ENCODE measurements at regions not wholly inside any gene's neighbourhood (a gene's known extent, or its start where the extent isn't known, plus 50 kb on each side); places are given as distances from the start of the nearest gene placed in this dataset.

GRCh38 chr15:81071120-81071519 is 63.0 kb upstream of the CFAP161 start:
- H3K27ac ChIP-seq (ENCODE audit: low read depth, low read length), result no peak overlapping the region
- no peaks in the 10 kb centered on the region for H3K36me3 ChIP-seq (ENCODE audit: control insufficient read depth, insufficient read depth, low read length)
- H3K9me3 ChIP-seq (ENCODE audit: control insufficient read depth, insufficient read depth, low read length), result no peaks in the 10 kb centered on the region
- no peak overlapping the region for H3K4me3 ChIP-seq (ENCODE audit: low read depth, low read length)
- H3K27me3 ChIP-seq (ENCODE audit: control insufficient read depth, insufficient read depth, low read length), result no peaks in the 10 kb centered on the region
- no CpG with 5 or more reads among the region's 1 CpG for WGBS (ENCODE audit: insufficient coverage)
- DNase-seq (ENCODE audit: low read depth in 4 of 6, low spot score in 6 of 6), result no peak
- H3K4me1 ChIP-seq (ENCODE audit: control insufficient read depth, insufficient read depth, low read length), result no peaks in the 10 kb centered on the region

GRCh38 chr15:81071705-81072104 is 62.4 kb upstream of the CFAP161 start:
- H3K27ac ChIP-seq (ENCODE audit: low read depth, low read length), result no peak overlapping the region
- H3K4me1 ChIP-seq (ENCODE audit: control insufficient read depth, insufficient read depth, low read length), result no peaks in the 10 kb centered on the region
- WGBS (ENCODE audit: insufficient coverage), result no CpG with 5 or more reads among the region's 2 CpGs
- no peaks in the 10 kb centered on the region for H3K27me3 ChIP-seq (ENCODE audit: control insufficient read depth, insufficient read depth, low read length)
- no peaks in the 10 kb centered on the region for H3K36me3 ChIP-seq (ENCODE audit: control insufficient read depth, insufficient read depth, low read length)
- H3K4me3 ChIP-seq (ENCODE audit: low read depth, low read length), result no peak overlapping the region
- no peak for DNase-seq (ENCODE audit: low read depth in 4 of 6, low spot score in 6 of 6)
- no peaks in the 10 kb centered on the region for H3K9me3 ChIP-seq (ENCODE audit: control insufficient read depth, insufficient read depth, low read length)

- Histone ChIP-seq H3K9me3 (ENCODE audit: control insufficient read depth, insufficient read depth, low read length) (no peaks in the 10 kb centered on the region), H3K4me1 (ENCODE audit: control insufficient read depth, insufficient read depth, low read length) (no peaks in the 10 kb centered on the region), H3K36me3 (ENCODE audit: control insufficient read depth, insufficient read depth, low read length) (no peaks in the 10 kb centered on the region), H3K4me3 (ENCODE audit: low read depth, low read length) (no peak overlapping the region), H3K27me3 (ENCODE audit: control insufficient read depth, insufficient read depth, low read length) (no peaks in the 10 kb centered on the region), H3K27ac (ENCODE audit: low read depth, low read length) (no peak overlapping the region)
- 93% methylated on average over 3 of the region's 5 CpGs for WGBS (ENCODE audit: insufficient coverage)
- no peak for DNase-seq (ENCODE audit: low read depth in 4 of 6, low spot score in 6 of 6)
These were observed 61.5 kb upstream of the CFAP161 start for GRCh38 chr15:81072551-81072950.

- no peaks in the 10 kb centered on the region for H3K27me3 ChIP-seq (ENCODE audit: control insufficient read depth, insufficient read depth, low read length)
- no peaks in the 10 kb centered on the region for H3K4me1 ChIP-seq (ENCODE audit: control insufficient read depth, insufficient read depth, low read length)
- DNase-seq (ENCODE audit: low read depth in 4 of 6, low spot score in 6 of 6), result peak in 2 of 6 donors; percentile 25 to 40
- no peaks in the 10 kb centered on the region for H3K36me3 ChIP-seq (ENCODE audit: control insufficient read depth, insufficient read depth, low read length)
- no peak overlapping the region for H3K4me3 ChIP-seq (ENCODE audit: low read depth, low read length)
- H3K27ac ChIP-seq (ENCODE audit: low read depth, low read length), result no peak overlapping the region
- WGBS (ENCODE audit: insufficient coverage), result no CpG with 5 or more reads among the region's 1 CpG
- no peaks in the 10 kb centered on the region for H3K9me3 ChIP-seq (ENCODE audit: control insufficient read depth, insufficient read depth, low read length)
These were observed 60.3 kb upstream of the CFAP161 start for GRCh38 chr15:81073801-81074200.

GRCh38 chr15:81074773-81075172 is 59.3 kb upstream of the CFAP161 start:
- Histone ChIP-seq H3K27ac (ENCODE audit: low read depth, low read length) (no peak overlapping the region), H3K4me1 (ENCODE audit: control insufficient read depth, insufficient read depth, low read length) (no peaks in the 10 kb centered on the region), H3K36me3 (ENCODE audit: control insufficient read depth, insufficient read depth, low read length) (no peaks in the 10 kb centered on the region), H3K27me3 (ENCODE audit: control insufficient read depth, insufficient read depth, low read length) (no peaks in the 10 kb centered on the region), H3K9me3 (ENCODE audit: control insufficient read depth, insufficient read depth, low read length) (no peaks in the 10 kb centered on the region), H3K4me3 (ENCODE audit: low read depth, low read length) (no peak overlapping the region)
- no peak for DNase-seq (ENCODE audit: low read depth in 4 of 6, low spot score in 6 of 6)
- 59% methylated on average over 2 of the region's 2 CpGs for WGBS (ENCODE audit: insufficient coverage)

- no peaks in the 10 kb centered on the region for H3K27me3 ChIP-seq (ENCODE audit: control insufficient read depth, insufficient read depth, low read length)
- 100% methylated on average over 3 of the region's 3 CpGs for WGBS (ENCODE audit: insufficient coverage)
- no peak for DNase-seq (ENCODE audit: low read depth in 4 of 6, low spot score in 6 of 6)
These were observed 58.8 kb upstream of the CFAP161 start for GRCh38 chr15:81075272-81075671.

GRCh38 chr15:81080996-81081395 is 53.1 kb upstream of the CFAP161 start:
- no peaks in the 10 kb centered on the region for H3K27me3 ChIP-seq (ENCODE audit: control insufficient read depth, insufficient read depth, low read length)
- H3K4me3 ChIP-seq (ENCODE audit: low read depth, low read length), result no peak overlapping the region
- no peaks in the 10 kb centered on the region for H3K4me1 ChIP-seq (ENCODE audit: control insufficient read depth, insufficient read depth, low read length)
- no peaks in the 10 kb centered on the region for H3K9me3 ChIP-seq (ENCODE audit: control insufficient read depth, insufficient read depth, low read length)
- H3K36me3 ChIP-seq (ENCODE audit: control insufficient read depth, insufficient read depth, low read length), result no peaks in the 10 kb centered on the region
- peak in 1 of 6 donors; percentile 32 for DNase-seq (ENCODE audit: low read depth in 4 of 6, low spot score in 6 of 6)
- H3K27ac ChIP-seq (ENCODE audit: low read depth, low read length), result no peak overlapping the region
- 79% methylated on average over 1 of the region's 2 CpGs for WGBS (ENCODE audit: insufficient coverage)

More at GRCh38 chr15:81075272-81075671, 58.8 kb upstream of the CFAP161 start:
- Histone ChIP-seq H3K4me1 (ENCODE audit: control insufficient read depth, insufficient read depth, low read length) (no peaks in the 10 kb centered on the region), H3K27ac (ENCODE audit: low read depth, low read length) (no peak overlapping the region), H3K4me3 (ENCODE audit: low read depth, low read length) (no peak overlapping the region), H3K36me3 (ENCODE audit: control insufficient read depth, insufficient read depth, low read length) (no peaks in the 10 kb centered on the region), H3K9me3 (ENCODE audit: control insufficient read depth, insufficient read depth, low read length) (no peaks in the 10 kb centered on the region)

GRCh38 chr15:81083201-81083600 is 50.9 kb upstream of the CFAP161 start:
- no peak overlapping the region for H3K27ac ChIP-seq (ENCODE audit: low read depth, low read length)
- WGBS (ENCODE audit: insufficient coverage), result 89% methylated on average over 1 of the region's 3 CpGs
- no peak overlapping the region for H3K4me3 ChIP-seq (ENCODE audit: low read depth, low read length)
- H3K36me3 ChIP-seq (ENCODE audit: control insufficient read depth, insufficient read depth, low read length), result no peaks in the 10 kb centered on the region
- H3K4me1 ChIP-seq (ENCODE audit: control insufficient read depth, insufficient read depth, low read length), result no peaks in the 10 kb centered on the region
- no peaks in the 10 kb centered on the region for H3K9me3 ChIP-seq (ENCODE audit: control insufficient read depth, insufficient read depth, low read length)
- no peaks in the 10 kb centered on the region for H3K27me3 ChIP-seq (ENCODE audit: control insufficient read depth, insufficient read depth, low read length)
- no peak for DNase-seq (ENCODE audit: low read depth in 4 of 6, low spot score in 6 of 6)
